RPMI8226 (cell line): ENCODE measurements at regions not wholly inside any gene's neighbourhood (a gene's known extent, or its start where the extent isn't known, plus 50 kb on each side); places are given as distances from the start of the nearest gene placed in this dataset.

Experiments used
- DNase-seq: peaks from one replicate; pipeline ENCODE4 v3.0.0-alpha.2; 2015

GRCh38 chr14:35222872-35223466 lies 69.2 kb upstream of the PSMA6 start:
- no peak for DNase-seq

GRCh38 chr14:35223927-35224326 lies 68.3 kb upstream of the PSMA6 start:
- DNase-seq = no peak

GRCh38 chr14:35224615-35225014 lies 67.6 kb upstream of the PSMA6 start:
- DNase-seq = no peak

- peak; percentile 2 for DNase-seq
Observed at GRCh38 chr14:35229084-35229791, 62.9 kb upstream of the PSMA6 start.

GRCh38 chr14:35229792-35230089 lies 62.4 kb upstream of the PSMA6 start:
- no peak for DNase-seq

GRCh38 chr14:35231207-35231760 lies 60.9 kb upstream of the PSMA6 start:
- DNase-seq = no peak

GRCh38 chr14:35234012-35234805 lies 58.0 kb upstream of the PSMA6 start:
- DNase-seq = no peak

- no peak for DNase-seq
Observed at GRCh38 chr14:35235840-35236239, 56.3 kb upstream of the PSMA6 start.

GRCh38 chr14:35236806-35237205 lies 55.4 kb upstream of the PSMA6 start:
- no peak for DNase-seq

GRCh38 chr14:35240231-35240630 lies 52.0 kb upstream of the PSMA6 start:
- DNase-seq = no peak
